ENCODE measurements at regions not wholly inside any gene's neighbourhood (a gene's known extent, or its start where the extent isn't known, plus 50 kb on each side); places are given as distances from the start of the nearest gene placed in this dataset.
"Not testable (repeated sequence)": the region's sequence is repeated elsewhere in the genome, so short reads cannot be mapped to it uniquely, and the experiment has no call there.

DNA sequence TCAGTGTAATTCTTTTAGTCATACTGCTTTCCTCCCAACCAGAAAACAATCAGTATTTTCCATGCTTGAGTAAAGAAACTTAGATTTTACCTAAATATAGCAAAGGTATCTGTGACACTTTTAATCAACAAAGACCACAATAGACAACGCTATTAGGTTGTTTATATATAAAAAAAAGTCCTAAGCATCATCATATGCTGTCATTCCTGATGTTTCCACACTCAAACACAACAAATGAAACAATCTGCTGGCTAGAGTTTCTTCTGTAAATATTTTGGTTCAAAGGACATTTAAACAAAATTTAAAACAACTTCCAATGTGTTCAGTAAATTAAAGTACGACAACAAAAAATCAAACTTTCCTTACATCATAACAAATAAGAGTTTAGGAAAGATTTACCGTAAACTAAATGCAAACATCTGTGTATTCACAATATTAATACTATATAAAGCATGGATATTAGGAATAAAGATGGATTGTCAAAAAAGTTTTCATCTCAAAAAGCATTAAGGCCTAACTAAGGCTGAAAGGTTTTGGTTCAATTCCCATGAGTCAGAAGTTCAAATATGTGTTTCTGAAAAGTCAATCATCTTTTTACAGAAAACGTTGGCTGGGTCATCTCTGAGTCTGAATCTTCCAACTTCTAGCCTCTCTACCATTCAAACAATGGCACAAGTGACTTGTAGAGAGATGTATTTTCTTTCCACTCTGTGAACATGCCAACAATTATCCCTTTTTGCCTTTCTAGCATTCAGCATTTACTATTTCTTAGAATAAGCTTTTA lies 157.1 kb downstream of the CRPPA start:
- POLR2A ChIA-PET = interaction anchor here (0.6 kb wide), 1 partner anchor 20 kb away, joined by 7 read pairs; no protein-coding TSS in a partner anchor
- no peaks in the 10 kb centered on the region for H3K4me1 Mint-ChIP-seq
- H3K4me3 ChIP-seq (ENCODE audit: low read length) = no peak overlapping the region
- intact Hi-C loops (cut with micrococcal nuclease) = no loop called here
- DNase-seq (no peak), ATAC-seq (no peak)
- H3K27ac ChIP-seq (ENCODE audit: low read depth, low read length) = no peak overlapping the region
- peaks cover 0 to 5% (median 0%) of the 10 kb centered on the region in 11 donors for H3K9me3 Mint-ChIP-seq
- H3K36me3 ChIP-seq (ENCODE audit: control insufficient read depth in 2 of 3, insufficient read depth in 3 of 3, low read length in 3 of 3) = no peaks in the 10 kb centered on the region
- no peaks in the 10 kb centered on the region for H3K36me3 Mint-ChIP-seq
- CTCF ChIA-PET = no interaction called here
- H3K27me3 ChIP-seq (ENCODE audit: control insufficient read depth in 2 of 2, insufficient read depth in 2 of 2, low read length in 2 of 2) = no peaks in the 10 kb centered on the region
- H3K27me3 Mint-ChIP-seq = no peaks in the 10 kb centered on the region
- H3K9me3 ChIP-seq (ENCODE audit: control insufficient read depth in 2 of 3, low read length in 3 of 3) = no peaks in the 10 kb centered on the region
- H3K27ac Mint-ChIP-seq = no peak overlapping the region
- no peaks in the 10 kb centered on the region for H3K4me1 ChIP-seq (ENCODE audit: control insufficient read depth in 2 of 2, insufficient read depth in 2 of 2, low read length in 2 of 2)
- no peak overlapping the region for H3K4me3 Mint-ChIP-seq

DNA sequence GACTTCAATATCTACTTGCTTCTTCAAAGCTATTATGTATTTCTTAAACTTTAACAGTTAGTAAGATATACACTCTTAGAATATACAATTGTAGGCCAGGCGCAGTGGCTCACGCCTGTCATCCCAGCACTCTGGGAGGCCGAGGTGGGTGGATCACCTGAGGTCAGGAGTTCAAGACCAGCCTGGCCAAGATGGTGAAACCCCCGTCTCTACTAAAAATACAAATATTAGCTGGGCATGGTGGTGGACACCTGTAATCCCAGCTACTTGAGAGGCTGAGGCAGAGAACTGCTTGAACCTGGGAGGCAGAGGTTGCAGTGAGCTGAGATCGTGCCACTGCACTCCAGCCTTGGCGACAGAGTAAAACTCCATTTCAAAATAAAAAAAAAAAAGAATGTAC lies 158.0 kb downstream of the CRPPA start:
- H3K9me3 Mint-ChIP-seq; H3K4me3 Mint-ChIP-seq; H3K4me1 ChIP-seq (ENCODE audit: control insufficient read depth in 2 of 2, insufficient read depth in 2 of 2, low read length in 2 of 2); H3K27ac Mint-ChIP-seq; CTCF ChIA-PET; H3K27me3 Mint-ChIP-seq; DNase-seq; H3K4me1 Mint-ChIP-seq; H3K4me3 ChIP-seq (ENCODE audit: low read length); H3K27ac ChIP-seq (ENCODE audit: low read depth, low read length); H3K36me3 ChIP-seq (ENCODE audit: control insufficient read depth in 2 of 3, insufficient read depth in 3 of 3, low read length in 3 of 3); ATAC-seq; intact Hi-C loops (cut with micrococcal nuclease); H3K36me3 Mint-ChIP-seq; H3K27me3 ChIP-seq (ENCODE audit: control insufficient read depth in 2 of 2, insufficient read depth in 2 of 2, low read length in 2 of 2); H3K9me3 ChIP-seq (ENCODE audit: control insufficient read depth in 2 of 3, low read length in 3 of 3): not testable (repeated sequence)
- POLR2A ChIA-PET = interaction anchor here (0.6 kb wide), 1 partner anchor 19 kb away, joined by 7 read pairs; no protein-coding TSS in a partner anchor

DNA sequence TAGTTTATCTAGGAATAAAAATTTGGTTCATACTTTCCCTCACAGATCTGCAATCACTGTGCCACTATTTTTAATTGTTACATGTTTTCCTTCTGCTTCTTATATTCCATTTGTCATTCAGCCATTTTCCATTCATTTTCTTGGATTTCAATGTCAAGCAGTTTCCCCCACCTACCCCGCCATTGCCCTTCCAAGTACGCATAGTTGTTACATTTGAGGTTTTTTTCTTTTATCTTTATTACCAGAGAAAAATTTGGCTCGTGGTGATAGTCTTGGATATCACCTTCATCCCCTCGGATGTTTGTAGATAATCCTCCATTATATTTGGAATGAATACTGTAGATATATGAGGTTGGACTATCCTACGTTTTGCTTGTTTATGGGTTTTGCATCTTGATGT lies 159.7 kb downstream of the CRPPA start:
- no peak for DNase-seq
- no peaks in the 10 kb centered on the region for H3K36me3 Mint-ChIP-seq
- no peak for ATAC-seq
- ChIA-PET CTCF (no interaction called here), POLR2A (no interaction called here)
- H3K9me3 Mint-ChIP-seq = peaks cover 0 to 5% (median 0%) of the 10 kb centered on the region in 11 donors
- no peaks in the 10 kb centered on the region for H3K9me3 ChIP-seq (ENCODE audit: control insufficient read depth in 2 of 3, low read length in 3 of 3)
- no peaks in the 10 kb centered on the region for H3K27me3 ChIP-seq (ENCODE audit: control insufficient read depth in 2 of 2, insufficient read depth in 2 of 2, low read length in 2 of 2)
- no peak overlapping the region for H3K4me3 ChIP-seq (ENCODE audit: low read length)
- no peaks in the 10 kb centered on the region for H3K4me1 ChIP-seq (ENCODE audit: control insufficient read depth in 2 of 2, insufficient read depth in 2 of 2, low read length in 2 of 2)
- H3K27me3 Mint-ChIP-seq = no peaks in the 10 kb centered on the region
- intact Hi-C loops (cut with micrococcal nuclease) = no loop called here
- no peaks in the 10 kb centered on the region for H3K36me3 ChIP-seq (ENCODE audit: control insufficient read depth in 2 of 3, insufficient read depth in 3 of 3, low read length in 3 of 3)
- peak overlapping the region in 1 of 9 donors; percentile 16 for H3K27ac Mint-ChIP-seq
- H3K27ac ChIP-seq (ENCODE audit: low read depth, low read length) = no peak overlapping the region
- H3K4me3 Mint-ChIP-seq = no peak overlapping the region
- no peaks in the 10 kb centered on the region for H3K4me1 Mint-ChIP-seq

DNA sequence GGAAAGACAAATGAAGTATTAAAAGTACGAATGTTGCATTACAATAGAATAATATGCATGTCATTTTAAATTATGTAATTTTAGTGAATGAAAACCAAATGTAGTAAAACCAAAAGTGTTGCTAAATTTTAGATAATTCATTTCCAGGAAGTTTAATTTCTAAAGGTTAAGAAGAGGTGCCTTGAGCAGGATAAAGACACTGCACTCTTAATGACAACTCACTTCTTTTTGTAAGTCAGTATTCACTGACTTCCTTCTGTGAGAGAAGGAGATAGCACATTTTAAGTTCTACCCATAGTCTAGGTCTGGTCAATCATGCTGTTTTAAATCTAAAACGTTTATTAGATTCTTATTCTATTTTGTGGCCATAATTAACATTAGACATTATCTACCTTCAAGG lies 160.2 kb downstream of the CRPPA start:
- no peak overlapping the region for H3K4me3 ChIP-seq (ENCODE audit: low read length)
- H3K36me3 ChIP-seq (ENCODE audit: control insufficient read depth in 2 of 3, insufficient read depth in 3 of 3, low read length in 3 of 3) = no peaks in the 10 kb centered on the region
- DNase-seq (no peak), ATAC-seq (no peak)
- H3K9me3 ChIP-seq (ENCODE audit: control insufficient read depth in 2 of 3, low read length in 3 of 3) = no peaks in the 10 kb centered on the region
- CTCF ChIA-PET = no interaction called here
- Mint-ChIP-seq H3K4me1 (no peaks in the 10 kb centered on the region), H3K9me3 (peaks cover 0 to 5% (median 0%) of the 10 kb centered on the region in 11 donors), H3K4me3 (no peak overlapping the region), H3K27me3 (no peaks in the 10 kb centered on the region), H3K27ac (no peak overlapping the region), H3K36me3 (no peaks in the 10 kb centered on the region)
- no peaks in the 10 kb centered on the region for H3K27me3 ChIP-seq (ENCODE audit: control insufficient read depth in 2 of 2, insufficient read depth in 2 of 2, low read length in 2 of 2)
- POLR2A ChIA-PET = no interaction called here
- H3K27ac ChIP-seq (ENCODE audit: low read depth, low read length) = no peak overlapping the region
- intact Hi-C loops (cut with micrococcal nuclease) = no loop called here
- no peaks in the 10 kb centered on the region for H3K4me1 ChIP-seq (ENCODE audit: control insufficient read depth in 2 of 2, insufficient read depth in 2 of 2, low read length in 2 of 2)

DNA sequence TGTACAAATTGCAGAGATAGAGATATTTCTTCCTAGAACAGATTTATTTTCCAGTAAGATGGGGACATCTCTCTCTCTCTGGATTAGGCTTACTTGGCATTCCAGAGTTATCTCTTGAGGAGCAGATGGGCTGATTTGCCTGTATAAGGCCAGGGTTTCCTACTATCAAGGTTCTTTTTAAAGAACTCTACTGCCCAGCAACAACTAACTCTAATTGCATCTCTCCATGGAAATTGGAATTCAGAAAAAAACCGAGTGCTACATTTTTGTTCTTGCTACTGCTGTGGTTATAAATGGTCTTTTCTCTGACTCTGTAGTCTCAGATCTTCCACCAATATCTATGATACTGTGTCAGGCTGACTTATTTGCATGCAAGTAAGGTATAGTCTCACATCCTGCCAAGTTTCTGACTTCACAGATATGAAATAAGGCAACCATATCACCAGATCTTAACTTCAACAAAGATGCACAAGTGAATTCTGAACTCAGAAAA lies 161.1 kb downstream of the CRPPA start:
- Histone ChIP-seq H3K36me3 (ENCODE audit: control insufficient read depth in 2 of 3, insufficient read depth in 3 of 3, low read length in 3 of 3) (no peaks in the 10 kb centered on the region), H3K9me3 (ENCODE audit: control insufficient read depth in 2 of 3, low read length in 3 of 3) (no peaks in the 10 kb centered on the region), H3K27ac (ENCODE audit: low read depth, low read length) (no peak overlapping the region), H3K4me1 (ENCODE audit: control insufficient read depth in 2 of 2, insufficient read depth in 2 of 2, low read length in 2 of 2) (no peaks in the 10 kb centered on the region), H3K4me3 (ENCODE audit: low read length) (no peak overlapping the region), H3K27me3 (ENCODE audit: control insufficient read depth in 2 of 2, insufficient read depth in 2 of 2, low read length in 2 of 2) (no peaks in the 10 kb centered on the region)
- Mint-ChIP-seq H3K4me1 (no peaks in the 10 kb centered on the region), H3K27ac (no peak overlapping the region), H3K27me3 (no peaks in the 10 kb centered on the region), H3K36me3 (peaks cover 0 to 2% (median 0%) of the 10 kb centered on the region in 5 donors), H3K4me3 (no peak overlapping the region), H3K9me3 (peaks cover 0 to 6% (median 3%) of the 10 kb centered on the region in 11 donors)
- POLR2A ChIA-PET = no interaction called here
- ATAC-seq = no peak
- CTCF ChIA-PET = interaction anchor here (0.6 kb wide), 1 partner anchor 146 kb away, joined by 4 read pairs; no protein-coding TSS in a partner anchor
- DNase-seq = no peak
- intact Hi-C loops (cut with micrococcal nuclease) = no loop called here

DNA sequence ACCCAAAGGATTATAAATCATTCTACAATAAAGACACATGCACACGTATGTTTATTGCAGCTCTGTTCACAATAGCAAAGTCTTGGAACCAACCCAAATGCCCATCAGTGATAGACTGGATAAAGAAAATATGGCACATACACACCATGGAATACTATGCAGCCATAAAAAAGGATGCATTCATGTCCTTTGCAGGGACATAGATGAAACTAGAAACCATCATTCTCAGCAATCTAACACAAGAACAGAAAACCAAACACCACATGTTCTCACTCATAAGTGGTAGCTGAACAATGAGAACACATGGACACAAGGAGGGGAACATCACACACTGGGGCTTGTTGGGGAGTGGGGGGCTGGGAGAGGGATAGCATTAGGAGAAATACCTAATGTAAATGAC lies 164.9 kb downstream of the CRPPA start:
- H3K4me3 Mint-ChIP-seq; H3K36me3 ChIP-seq (ENCODE audit: control insufficient read depth in 2 of 3, insufficient read depth in 3 of 3, low read length in 3 of 3); H3K4me1 ChIP-seq (ENCODE audit: control insufficient read depth in 2 of 2, insufficient read depth in 2 of 2, low read length in 2 of 2); H3K4me1 Mint-ChIP-seq; H3K9me3 ChIP-seq (ENCODE audit: control insufficient read depth in 2 of 3, low read length in 3 of 3); H3K27ac ChIP-seq (ENCODE audit: low read depth, low read length); H3K27ac Mint-ChIP-seq; DNase-seq; intact Hi-C loops (cut with micrococcal nuclease); POLR2A ChIA-PET; CTCF ChIA-PET; ATAC-seq; H3K27me3 ChIP-seq (ENCODE audit: control insufficient read depth in 2 of 2, insufficient read depth in 2 of 2, low read length in 2 of 2); H3K4me3 ChIP-seq (ENCODE audit: low read length); H3K27me3 Mint-ChIP-seq: not testable (repeated sequence)
- peaks cover 0 to 15% (median 10%) of the 10 kb centered on the region in 5 donors for H3K36me3 Mint-ChIP-seq
- H3K9me3 Mint-ChIP-seq = peaks cover 0 to 30% (median 13%) of the 10 kb centered on the region in 11 donors

DNA sequence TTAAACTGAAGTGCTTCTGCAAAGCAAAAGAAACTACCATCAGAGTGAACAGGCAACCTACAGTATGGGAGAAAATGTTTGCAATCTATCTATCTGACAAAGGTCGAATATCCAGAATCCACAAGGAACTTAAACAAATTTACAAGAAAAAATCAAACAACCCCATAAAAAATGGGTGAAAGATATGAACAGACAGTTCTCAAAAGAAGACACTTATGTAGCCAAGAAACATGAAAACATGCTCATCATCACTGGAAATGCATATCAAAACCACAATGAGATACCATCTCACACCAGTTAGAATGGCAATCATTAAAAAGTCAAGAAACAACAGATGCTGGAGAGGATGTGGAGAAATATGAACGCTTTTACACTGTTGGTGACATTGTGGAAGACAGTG lies 165.4 kb downstream of the CRPPA start:
- H3K27me3 ChIP-seq (ENCODE audit: control insufficient read depth in 2 of 2, insufficient read depth in 2 of 2, low read length in 2 of 2); CTCF ChIA-PET; intact Hi-C loops (cut with micrococcal nuclease); H3K27ac ChIP-seq (ENCODE audit: low read depth, low read length); H3K4me3 ChIP-seq (ENCODE audit: low read length); DNase-seq; H3K27me3 Mint-ChIP-seq; H3K9me3 ChIP-seq (ENCODE audit: control insufficient read depth in 2 of 3, low read length in 3 of 3); H3K4me1 ChIP-seq (ENCODE audit: control insufficient read depth in 2 of 2, insufficient read depth in 2 of 2, low read length in 2 of 2); ATAC-seq; POLR2A ChIA-PET; H3K36me3 ChIP-seq (ENCODE audit: control insufficient read depth in 2 of 3, insufficient read depth in 3 of 3, low read length in 3 of 3); H3K4me1 Mint-ChIP-seq; H3K4me3 Mint-ChIP-seq; H3K27ac Mint-ChIP-seq: not testable (repeated sequence)
- Mint-ChIP-seq H3K9me3 (peaks cover 0 to 32% (median 13%) of the 10 kb centered on the region in 11 donors), H3K36me3 (peaks cover 0 to 15% (median 10%) of the 10 kb centered on the region in 5 donors)
